Neural cell (in vitro differentiated cells): ENCODE measurements at regions not wholly inside any gene's neighbourhood (a gene's known extent, or its start where the extent isn't known, plus 50 kb on each side); places are given as distances from the start of the nearest gene placed in this dataset.

Experiments
- H2AFZ ChIP-seq: fragments of 200-600, 300-800 bp; sonication (generic), shearing (Covaris generic); 2 replicates; pipeline ENCODE4 v1.6.0; 2014; ENCODE audit warnings: low read depth, mild to moderate bottlenecking, antibody characterized with exemption, low read length, moderate library complexity
- H3F3A ChIP-seq: fragments of 200-600 bp; shearing (Covaris generic); 2 replicates; pipeline ENCODE4 v1.6.1; 2016; ENCODE audit warnings: mild to moderate bottlenecking, moderate library complexity, mixed read lengths, antibody characterized with exemption, low read length; ENCODE audit not compliant: insufficient read depth, poor library complexity, severe bottlenecking
- H3K27ac ChIP-seq: fragments of 200-600, 300-800 bp; sonication (generic), shearing (Covaris generic); 2 replicates; pipeline ENCODE4 v1.5.1; 2014; ENCODE audit warnings: mild to moderate bottlenecking, low read length, moderate library complexity
- H3K27me3 ChIP-seq: fragments of 300-800, 200-600 bp; sonication (generic), shearing (Covaris generic); 2 replicates; pipeline ENCODE4 v1.6.0; 2014; ENCODE audit warnings: mild to moderate bottlenecking, low read depth, low read length, moderate library complexity; ENCODE audit not compliant: insufficient read depth
- H3K36me3 ChIP-seq: fragments of 300-800, 200-600 bp; sonication (generic), shearing (Covaris generic); 2 replicates; pipeline ENCODE4 v1.5.1; 2014; ENCODE audit warnings: mild to moderate bottlenecking, antibody characterized with exemption, low read length, moderate library complexity; ENCODE audit not compliant: insufficient read depth
- H3K4me2 ChIP-seq: fragments of 300-800, 200-600 bp; sonication (generic), shearing (Covaris generic); 2 replicates; pipeline ENCODE4 v1.6.0; 2014; ENCODE audit warnings: mild to moderate bottlenecking, low read length
- H3K4me3 ChIP-seq: fragments of 300-800, 200-600 bp; sonication (generic), shearing (Covaris generic); 2 replicates; pipeline ENCODE4 v1.5.1; 2014; ENCODE audit warnings: mild to moderate bottlenecking, low read length, moderate library complexity
- H3K79me2 ChIP-seq: fragments of 200-600 bp; shearing (Covaris generic); replicated peaks from 2 replicates; pipeline ENCODE4 v1.6.0; 2014; ENCODE audit warnings: mild to moderate bottlenecking, low read length, moderate library complexity; ENCODE audit not compliant: insufficient read depth
- H3K9ac ChIP-seq: fragments of 300-800, 200-600 bp; sonication (generic), shearing (Covaris generic); 2 replicates; pipeline ENCODE4 v1.6.1; 2016; ENCODE audit warnings: mild to moderate bottlenecking, low read length, mixed read lengths
- H3K9me2 ChIP-seq: fragments of 200-600 bp; shearing (Covaris generic); 2 replicates; pipeline ENCODE4 v1.6.1; 2016; ENCODE audit warnings: mild to moderate bottlenecking, low read length, mixed read lengths; ENCODE audit not compliant: insufficient read depth
- H3K9me3 ChIP-seq: fragments of 200-600, 300-800 bp; sonication (generic), shearing (Covaris generic); 2 replicates; pipeline ENCODE4 v1.6.1; 2016; ENCODE audit warnings: mild to moderate bottlenecking, mixed run types, low read length, moderate library complexity, mixed read lengths
- H4K20me1 ChIP-seq: fragments of 200-600 bp; shearing (Covaris generic); 2 replicates; pipeline ENCODE4 v1.6.1; 2016; ENCODE audit warnings: mild to moderate bottlenecking, mixed run types; ENCODE audit not compliant: insufficient read depth
- EP300 ChIP-seq: fragments of 450-650 bp; conservative IDR thresholded peaks from 2 replicates; pipeline ENCODE4 v1.6.1; 2014; ENCODE audit warnings: antibody characterized with exemption, mild to moderate bottlenecking, moderate library complexity; ENCODE audit not compliant: poor library complexity, severe bottlenecking
- EZH2 ChIP-seq: fragments of 200-600, 300-800 bp; shearing (Covaris generic), sonication (generic); IDR thresholded peaks from 2 replicates; pipeline ENCODE4 v1.6.1; 2014; ENCODE audit warnings: antibody characterized with exemption, low read length, borderline replicate concordance, mild to moderate bottlenecking; ENCODE audit not compliant: insufficient read depth, poor library complexity, severe bottlenecking
- MXI1 ChIP-seq: fragments of 450-650 bp; conservative IDR thresholded peaks from 2 replicates; pipeline ENCODE4 v1.6.1; 2014; ENCODE audit warnings: antibody characterized with exemption, mild to moderate bottlenecking; ENCODE audit not compliant: poor library complexity, severe bottlenecking
- POLR2AphosphoS5 ChIP-seq: IDR thresholded peaks from 2 replicates; pipeline ENCODE4 v1.6.1; 2012
- RAD21 ChIP-seq: fragments of 450-650 bp; conservative IDR thresholded peaks from 2 replicates; pipeline ENCODE4 v1.6.1; 2014; ENCODE audit warnings: antibody characterized with exemption, mild to moderate bottlenecking, moderate library complexity
- REST ChIP-seq: IDR thresholded peaks from 2 replicates; pipeline ENCODE4 v1.6.1; 2012; ENCODE audit warnings: borderline replicate concordance
- SMC3 ChIP-seq: fragments of 450-650 bp; conservative IDR thresholded peaks from 2 replicates; pipeline ENCODE4 v1.6.1; 2014; ENCODE audit warnings: antibody characterized with exemption, mild to moderate bottlenecking, moderate library complexity; ENCODE audit not compliant: poor library complexity
- TAF1 ChIP-seq: IDR thresholded peaks from 2 replicates; pipeline ENCODE4 v1.6.1; 2012; ENCODE audit warnings: low read depth
- TF ChIP-seq, protein P1 (sequence below): fragments of 450-650 bp; IDR thresholded peaks from 2 replicates; pipeline ENCODE4 v1.5.1; 2014; ENCODE audit warnings: antibody characterized with exemption, mild to moderate bottlenecking, moderate library complexity; ENCODE audit not compliant: poor library complexity, severe bottlenecking

DNA sequence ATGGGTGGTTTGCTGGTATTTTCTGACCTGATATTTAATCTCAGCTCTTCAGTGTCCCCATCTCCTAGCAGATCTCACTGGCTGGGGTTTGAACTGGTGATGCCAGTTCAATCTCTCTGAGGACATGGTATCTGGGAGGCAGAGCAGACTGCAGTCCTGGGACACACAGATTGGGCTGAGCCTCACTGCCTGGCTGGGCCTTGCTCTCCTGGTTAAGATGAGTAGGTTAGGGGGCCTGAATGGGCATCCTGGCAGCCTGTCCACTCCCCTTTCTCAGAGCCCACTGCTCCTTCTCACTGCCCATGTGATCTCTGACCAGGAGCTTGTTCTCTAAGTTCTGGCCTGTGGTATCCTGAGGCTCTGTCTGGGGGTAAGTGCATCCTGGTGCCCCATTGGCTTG lies 363.4 kb downstream of the GLRX3 start:
- H3K27me3 ChIP-seq = no peaks in the 10 kb centered on the region
- no peak overlapping the region for H2AFZ ChIP-seq
- no peak overlapping the region for H3K4me3 ChIP-seq
- no peaks in the 10 kb centered on the region for H3K36me3 ChIP-seq
- no peak overlapping the region for H3K27ac ChIP-seq
- H3F3A ChIP-seq = no peaks in the 10 kb centered on the region
- H3K9me2 ChIP-seq = no peaks in the 10 kb centered on the region
- H4K20me1 ChIP-seq = no peaks in the 10 kb centered on the region
- H3K4me2 ChIP-seq = no peak overlapping the region
- H3K79me2 ChIP-seq = no peaks in the 10 kb centered on the region
- no peaks in the 10 kb centered on the region for H3K9me3 ChIP-seq
- TF ChIP-seq MXI1 (no peak), EP300 (no peak), REST (no peak)
- H3K9ac ChIP-seq = no peak overlapping the region

GRCh38 chr10:130500261-130501000 lies 364.2 kb downstream of the GLRX3 start:
- Histone ChIP-seq H3K36me3 (no peaks in the 10 kb centered on the region), H3K9me2 (no peaks in the 10 kb centered on the region), H3K9ac (no peak overlapping the region), H3F3A (no peaks in the 10 kb centered on the region), H4K20me1 (no peaks in the 10 kb centered on the region), H3K9me3 (no peaks in the 10 kb centered on the region), H2AFZ (no peak overlapping the region), H3K27ac (no peak overlapping the region), H3K79me2 (no peaks in the 10 kb centered on the region), H3K4me3 (no peak overlapping the region), H3K27me3 (no peaks in the 10 kb centered on the region), H3K4me2 (no peak overlapping the region)
- TF ChIP-seq POLR2AphosphoS5 (no peak), MXI1 (no peak), EP300 (no peak), RAD21 (no peak), SMC3 (no peak), TAF1 (no peak), REST (no peak), EZH2 (no peak)
- TF ChIP-seq, protein P1, sequence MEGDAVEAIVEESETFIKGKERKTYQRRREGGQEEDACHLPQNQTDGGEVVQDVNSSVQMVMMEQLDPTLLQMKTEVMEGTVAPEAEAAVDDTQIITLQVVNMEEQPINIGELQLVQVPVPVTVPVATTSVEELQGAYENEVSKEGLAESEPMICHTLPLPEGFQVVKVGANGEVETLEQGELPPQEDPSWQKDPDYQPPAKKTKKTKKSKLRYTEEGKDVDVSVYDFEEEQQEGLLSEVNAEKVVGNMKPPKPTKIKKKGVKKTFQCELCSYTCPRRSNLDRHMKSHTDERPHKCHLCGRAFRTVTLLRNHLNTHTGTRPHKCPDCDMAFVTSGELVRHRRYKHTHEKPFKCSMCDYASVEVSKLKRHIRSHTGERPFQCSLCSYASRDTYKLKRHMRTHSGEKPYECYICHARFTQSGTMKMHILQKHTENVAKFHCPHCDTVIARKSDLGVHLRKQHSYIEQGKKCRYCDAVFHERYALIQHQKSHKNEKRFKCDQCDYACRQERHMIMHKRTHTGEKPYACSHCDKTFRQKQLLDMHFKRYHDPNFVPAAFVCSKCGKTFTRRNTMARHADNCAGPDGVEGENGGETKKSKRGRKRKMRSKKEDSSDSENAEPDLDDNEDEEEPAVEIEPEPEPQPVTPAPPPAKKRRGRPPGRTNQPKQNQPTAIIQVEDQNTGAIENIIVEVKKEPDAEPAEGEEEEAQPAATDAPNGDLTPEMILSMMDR = no peak
